ENCODE measurements at regions not wholly inside any gene's neighbourhood (a gene's known extent, or its start where the extent isn't known, plus 50 kb on each side); places are given as distances from the start of the nearest gene placed in this dataset.

DNA sequence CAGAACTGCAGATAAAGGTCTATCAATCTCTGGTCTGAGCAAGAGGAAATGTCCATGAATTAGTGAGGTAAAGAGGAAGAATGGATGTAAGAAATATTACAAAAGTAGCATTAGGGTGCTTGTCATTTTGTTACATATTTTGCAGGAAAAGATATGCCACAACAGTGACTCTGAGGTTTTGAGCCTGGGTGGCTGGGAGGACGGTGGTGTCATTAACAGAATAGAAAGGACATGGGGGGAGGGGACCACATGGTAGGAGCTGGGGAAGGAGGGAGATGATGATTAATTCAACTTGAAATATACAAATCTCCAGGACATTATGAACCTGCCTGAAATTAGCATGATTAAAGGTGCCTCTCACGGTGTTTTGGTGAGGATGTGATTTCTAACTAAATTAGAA is 245.5 kb upstream of the MDFIC2 start:
- Histone ChIP-seq H3K27ac (no peak overlapping the region), H3K4me3 (no peak overlapping the region)
- DNase-seq (ENCODE audit: low spot score), result no peak
- TF ChIP-seq, protein P1, sequence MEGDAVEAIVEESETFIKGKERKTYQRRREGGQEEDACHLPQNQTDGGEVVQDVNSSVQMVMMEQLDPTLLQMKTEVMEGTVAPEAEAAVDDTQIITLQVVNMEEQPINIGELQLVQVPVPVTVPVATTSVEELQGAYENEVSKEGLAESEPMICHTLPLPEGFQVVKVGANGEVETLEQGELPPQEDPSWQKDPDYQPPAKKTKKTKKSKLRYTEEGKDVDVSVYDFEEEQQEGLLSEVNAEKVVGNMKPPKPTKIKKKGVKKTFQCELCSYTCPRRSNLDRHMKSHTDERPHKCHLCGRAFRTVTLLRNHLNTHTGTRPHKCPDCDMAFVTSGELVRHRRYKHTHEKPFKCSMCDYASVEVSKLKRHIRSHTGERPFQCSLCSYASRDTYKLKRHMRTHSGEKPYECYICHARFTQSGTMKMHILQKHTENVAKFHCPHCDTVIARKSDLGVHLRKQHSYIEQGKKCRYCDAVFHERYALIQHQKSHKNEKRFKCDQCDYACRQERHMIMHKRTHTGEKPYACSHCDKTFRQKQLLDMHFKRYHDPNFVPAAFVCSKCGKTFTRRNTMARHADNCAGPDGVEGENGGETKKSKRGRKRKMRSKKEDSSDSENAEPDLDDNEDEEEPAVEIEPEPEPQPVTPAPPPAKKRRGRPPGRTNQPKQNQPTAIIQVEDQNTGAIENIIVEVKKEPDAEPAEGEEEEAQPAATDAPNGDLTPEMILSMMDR (IDR thresholded peaks at IDR 0.05), result no peak

DNA sequence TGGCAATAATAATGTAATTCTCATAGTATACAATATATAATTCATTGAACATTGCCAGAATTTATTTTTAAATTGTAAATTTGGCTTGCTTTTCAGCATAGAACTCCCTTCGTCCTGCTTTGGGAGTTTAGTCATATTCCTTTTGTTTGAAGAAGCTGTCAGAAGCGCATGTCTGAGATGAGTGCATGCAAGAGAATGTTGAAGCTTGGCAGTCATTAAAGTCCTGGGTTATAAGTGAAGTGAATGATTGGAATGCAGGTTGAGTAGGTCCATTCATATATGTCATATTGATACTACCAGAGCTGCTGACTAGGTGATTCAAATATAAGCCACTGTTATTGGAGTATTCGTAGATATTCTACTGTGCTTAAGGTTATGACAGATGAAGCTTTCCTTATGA is 243.6 kb upstream of the MDFIC2 start:
- no peak for DNase-seq (ENCODE audit: low spot score)
- Histone ChIP-seq H3K4me3 (no peak overlapping the region), H3K27ac (no peak overlapping the region)
- TF ChIP-seq, protein P1 (IDR thresholded peaks at IDR 0.05), result no peak

DNA sequence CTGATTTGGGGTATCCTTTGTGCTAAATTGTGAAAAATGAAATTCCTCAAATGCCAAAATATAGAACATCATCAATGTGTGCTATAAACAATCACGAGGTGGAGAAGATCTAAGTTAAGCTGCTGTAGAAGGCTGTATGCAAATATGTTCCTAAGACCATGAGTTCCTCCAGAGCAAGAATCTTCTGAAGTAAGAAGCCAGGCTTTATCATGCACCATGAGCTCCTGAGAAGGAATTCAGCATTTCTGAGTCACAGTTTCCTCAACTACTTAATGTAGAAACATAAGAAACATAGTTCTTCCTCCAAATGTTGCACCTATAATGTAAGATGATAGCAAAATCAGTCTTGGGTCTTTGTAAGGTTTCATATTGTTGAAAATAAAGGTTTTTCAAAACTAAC is 241.7 kb upstream of the MDFIC2 start:
- no peak overlapping the region for H3K4me3 ChIP-seq
- TF ChIP-seq, protein P1 (IDR thresholded peaks at IDR 0.05), result no peak
- no peak for DNase-seq (ENCODE audit: low spot score)
- no peak overlapping the region for H3K27ac ChIP-seq

DNA sequence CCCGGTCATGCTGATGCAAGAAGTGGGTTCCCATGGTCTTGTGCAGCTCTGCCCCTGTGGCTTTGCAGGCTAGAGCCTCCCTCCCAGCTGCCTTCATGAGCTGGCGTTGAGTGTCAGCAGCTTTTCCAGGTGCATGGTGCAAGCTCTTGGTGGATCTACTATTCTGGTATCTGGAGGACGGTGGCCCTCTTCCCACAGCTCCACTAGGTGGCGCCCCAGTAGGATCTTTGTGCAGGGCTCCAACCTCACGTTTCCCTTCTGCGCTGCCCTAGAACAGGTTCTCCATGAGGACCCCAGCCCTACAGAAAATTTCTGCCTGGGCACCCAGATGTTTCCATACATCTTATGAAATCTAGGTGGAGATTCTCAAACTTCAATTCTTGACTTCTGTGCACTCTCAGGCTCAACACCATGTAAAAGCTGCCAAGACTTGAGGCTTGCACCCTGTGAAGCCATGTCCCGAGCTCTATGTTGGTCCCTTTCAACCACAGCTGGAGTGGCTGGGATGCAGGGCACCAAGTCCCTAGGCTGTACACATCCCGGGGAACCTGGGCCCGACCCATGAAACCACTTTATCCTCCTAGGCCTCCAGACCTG is 238.4 kb upstream of the MDFIC2 start:
- H3K4me3 ChIP-seq, result no peak overlapping the region
- no peak for DNase-seq (ENCODE audit: low spot score)
- TF ChIP-seq, protein P1 (IDR thresholded peaks at IDR 0.05), result peak; percentile 63

DNA sequence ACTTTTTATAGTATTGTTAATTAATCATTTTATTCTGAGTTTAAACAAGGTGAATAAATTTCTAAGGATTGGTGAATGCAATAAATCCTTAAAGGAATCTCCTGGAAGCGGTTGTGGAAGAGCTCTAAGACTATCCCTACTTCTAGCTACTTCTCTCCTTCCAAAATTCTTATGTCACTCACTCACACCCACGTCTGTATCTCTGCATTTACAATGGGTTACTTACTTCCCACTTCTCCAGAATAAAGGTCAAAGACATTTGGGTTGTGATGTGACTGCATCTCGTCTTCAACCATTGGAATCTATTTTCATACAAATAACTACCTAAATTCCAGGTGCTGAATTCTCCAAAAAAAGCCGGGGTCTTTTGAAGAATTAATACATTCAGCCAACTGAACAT is 234.2 kb upstream of the MDFIC2 start:
- no peak for DNase-seq (ENCODE audit: low spot score)
- TF ChIP-seq, protein P1 (IDR thresholded peaks at IDR 0.05), result no peak
- H3K27ac ChIP-seq, result no peak overlapping the region
- H3K4me3 ChIP-seq, result no peak overlapping the region

More for the DNA sequence above, 238.4 kb upstream of the MDFIC2 start:
- H3K27ac ChIP-seq, result no peak overlapping the region

DNA sequence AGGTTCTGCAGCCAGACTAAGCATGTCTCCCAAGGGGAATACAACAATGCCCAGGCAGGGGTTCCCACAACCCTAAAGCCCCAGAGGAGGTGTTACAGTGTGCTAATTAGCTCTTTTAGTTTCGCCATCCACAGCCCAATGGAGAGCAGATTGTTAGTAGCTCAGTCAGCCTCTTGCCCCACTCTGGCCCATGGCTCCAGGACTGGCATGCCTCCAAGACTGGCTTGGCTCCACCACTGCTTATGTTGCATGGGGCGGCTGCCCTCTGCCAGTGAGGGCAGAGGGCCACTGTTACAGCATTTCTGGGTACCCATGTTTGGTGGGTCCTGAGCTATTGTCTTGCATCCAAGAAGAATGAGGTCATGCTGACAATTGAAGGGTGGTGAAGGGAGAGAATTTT is 231.1 kb upstream of the MDFIC2 start:
- DNase-seq (ENCODE audit: low spot score), result no peak
- Histone ChIP-seq H3K27ac (no peak overlapping the region), H3K4me3 (no peak overlapping the region)
- TF ChIP-seq, protein P1 (IDR thresholded peaks at IDR 0.05), result no peak

DNA sequence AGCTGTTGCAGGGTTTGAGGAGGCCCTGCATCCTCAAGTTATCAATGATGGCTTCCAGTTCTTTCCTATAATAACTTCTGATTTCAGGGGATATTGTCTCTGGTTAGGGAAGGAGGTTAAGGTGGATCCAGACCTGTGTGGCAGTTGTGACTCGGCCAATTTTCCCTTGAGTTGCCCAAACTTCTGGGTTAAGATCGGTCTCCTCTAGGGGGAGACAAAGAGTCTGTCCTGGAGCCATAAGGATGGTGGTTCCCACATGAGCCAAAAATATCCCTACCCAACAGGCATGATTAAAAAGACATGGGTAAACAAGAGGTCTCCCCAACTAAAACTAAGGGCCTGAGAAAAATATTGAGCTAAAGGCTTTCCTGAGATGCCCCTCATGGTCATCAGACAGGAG is 227.5 kb upstream of the MDFIC2 start:
- DNase-seq (ENCODE audit: low spot score), result no peak
- Histone ChIP-seq H3K4me3 (no peak overlapping the region), H3K27ac (no peak overlapping the region)
- TF ChIP-seq, protein P1 (IDR thresholded peaks at IDR 0.05), result no peak
